Thyroid gland (tissue), 4 donors: ENCODE measurements at regions not wholly inside any gene's neighbourhood (a gene's known extent, or its start where the extent isn't known, plus 50 kb on each side); places are given as distances from the start of the nearest gene placed in this dataset.

ENCODE experiments used
- POLR2A ChIP-seq, 2 donors: fragments of 450-650 bp; IDR thresholded peaks; one replicate each; pipeline ENCODE4 v1.6.1; 2017; ENCODE audit warnings: antibody characterized with exemption in 2 of 2, mild to moderate bottlenecking in 2 of 2, moderate library complexity in 1 of 2
- TF ChIP-seq, protein P1 (sequence below), 6 experiments: fragments of 200-600 bp in 3 of 6; fragments of 450-650 bp in 3 of 6; sonication (generic) in 3 of 6; IDR thresholded peaks; one replicate each; pipeline ENCODE4 v1.5.1; 2016 to 2019; ENCODE audit warnings: antibody characterized with exemption in 6 of 6, mild to moderate bottlenecking in 2 of 6, inconsistent platforms in 1 of 6, moderate library complexity in 1 of 6

DNA sequence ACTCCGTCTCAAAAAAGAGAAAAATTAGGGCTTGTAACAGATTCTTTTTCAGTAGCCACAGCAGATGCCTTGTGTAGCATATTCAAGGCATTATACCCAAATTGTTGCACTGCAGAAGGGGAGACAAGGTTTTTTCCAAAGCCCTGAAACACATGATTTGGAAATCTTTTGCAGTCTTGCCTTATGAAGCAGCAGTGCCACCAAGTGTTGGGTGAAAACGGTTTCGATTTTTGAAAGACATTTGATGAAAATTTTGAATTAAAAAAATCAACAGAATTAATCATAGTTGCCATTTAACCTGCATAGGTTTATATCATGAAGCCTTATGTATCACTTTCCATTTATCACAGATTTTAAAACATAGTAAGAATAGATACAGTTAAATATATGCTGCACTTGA lies 479.5 kb downstream of the TAF11L14 start:
- TF ChIP-seq, protein P1, sequence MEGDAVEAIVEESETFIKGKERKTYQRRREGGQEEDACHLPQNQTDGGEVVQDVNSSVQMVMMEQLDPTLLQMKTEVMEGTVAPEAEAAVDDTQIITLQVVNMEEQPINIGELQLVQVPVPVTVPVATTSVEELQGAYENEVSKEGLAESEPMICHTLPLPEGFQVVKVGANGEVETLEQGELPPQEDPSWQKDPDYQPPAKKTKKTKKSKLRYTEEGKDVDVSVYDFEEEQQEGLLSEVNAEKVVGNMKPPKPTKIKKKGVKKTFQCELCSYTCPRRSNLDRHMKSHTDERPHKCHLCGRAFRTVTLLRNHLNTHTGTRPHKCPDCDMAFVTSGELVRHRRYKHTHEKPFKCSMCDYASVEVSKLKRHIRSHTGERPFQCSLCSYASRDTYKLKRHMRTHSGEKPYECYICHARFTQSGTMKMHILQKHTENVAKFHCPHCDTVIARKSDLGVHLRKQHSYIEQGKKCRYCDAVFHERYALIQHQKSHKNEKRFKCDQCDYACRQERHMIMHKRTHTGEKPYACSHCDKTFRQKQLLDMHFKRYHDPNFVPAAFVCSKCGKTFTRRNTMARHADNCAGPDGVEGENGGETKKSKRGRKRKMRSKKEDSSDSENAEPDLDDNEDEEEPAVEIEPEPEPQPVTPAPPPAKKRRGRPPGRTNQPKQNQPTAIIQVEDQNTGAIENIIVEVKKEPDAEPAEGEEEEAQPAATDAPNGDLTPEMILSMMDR (IDR thresholded peaks at IDR 0.05), result peak in 4 of 6 experiments; percentile 22 to 65 (median 52)
- no peak for TF ChIP-seq POLR2A (IDR thresholded peaks at IDR 0.05)
